Vagina (tissue), 2 donors: ENCODE measurements at regions not wholly inside any gene's neighbourhood (a gene's known extent, or its start where the extent isn't known, plus 50 kb on each side); places are given as distances from the start of the nearest gene placed in this dataset.

Experiments
- DNase-seq, 2 donors: peaks; one replicate each; pipeline ENCODE4 v3.0.0-alpha.2; 2017; ENCODE audit errors: extremely low spot score in 2 of 2
- H3K27ac ChIP-seq: fragments of 200-600 bp; sonication (generic); one replicate; pipeline ENCODE4 v1.5.1; 2019
- H3K27me3 ChIP-seq: fragments of 200-600 bp; sonication (generic); one replicate; pipeline ENCODE4 v1.5.1; 2019
- H3K36me3 ChIP-seq, 2 donors: fragments of 200-600 bp; sonication (generic); one replicate each; pipeline ENCODE4 v1.5.1; 2017 to 2019
- H3K4me1 ChIP-seq: fragments of 200-600 bp; sonication (generic); one replicate; pipeline ENCODE4 v1.5.1; 2019
- H3K4me3 ChIP-seq, 2 donors: fragments of 200-600 bp; sonication (generic); 1 replicate in 1 of 2; 2 replicates in 1 of 2; pipeline ENCODE4 v1.5.1; 2016 to 2019
- H3K9me3 ChIP-seq: fragments of 200-600 bp; sonication (generic); one replicate; pipeline ENCODE4 v1.5.1; 2019
- POLR2A ChIP-seq, 2 donors: fragments of 450-650 bp; IDR thresholded peaks; one replicate each; pipeline ENCODE4 v1.6.1; 2017; ENCODE audit warnings: antibody characterized with exemption in 2 of 2, mild to moderate bottlenecking in 2 of 2, moderate library complexity in 2 of 2
- POLR2AphosphoS5 ChIP-seq, 2 donors: sonication (generic); formaldehyde crosslinking; IDR thresholded peaks; one replicate each; pipeline ENCODE4 v1.9.0; 2017; ENCODE audit warnings: antibody characterized with exemption in 2 of 2, mild to moderate bottlenecking in 2 of 2, low read depth in 1 of 2; ENCODE audit not compliant: insufficient read depth in 1 of 2
- intact Hi-C: fragments of 100-400 bp; cut with DNase I; formaldehyde crosslinking; loops from one replicate; pipeline ENCODE4 v1.15.1; 2023
- TF ChIP-seq, protein P1 (sequence below), 3 experiments: fragments of 450-650 bp in 2 of 3; fragments of 200-600 bp in 1 of 3; sonication (generic) in 1 of 3; IDR thresholded peaks; one replicate each; pipeline ENCODE4 v1.5.1; 2017 to 2019; ENCODE audit warnings: antibody characterized with exemption in 3 of 3, mild to moderate bottlenecking in 2 of 3, moderate library complexity in 2 of 3

DNA sequence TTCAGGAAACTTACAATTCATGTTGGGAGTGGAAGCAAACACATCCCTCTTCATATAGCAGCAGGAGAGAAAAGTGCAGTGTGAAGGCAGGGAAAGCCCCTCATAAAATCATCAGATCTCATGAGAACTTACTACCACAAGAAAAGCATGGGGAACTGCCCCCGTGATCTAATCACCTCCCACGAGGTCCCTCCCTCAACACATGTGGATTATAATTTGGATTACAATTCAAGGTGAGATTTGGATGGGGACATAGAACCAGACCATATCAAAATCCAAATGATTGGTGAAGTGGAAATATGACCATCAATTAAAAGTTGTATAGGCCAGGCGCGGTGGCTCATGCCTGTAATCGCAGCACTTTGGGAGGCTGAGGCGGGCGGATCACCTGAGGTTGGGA is 1268.0 kb downstream of the JRKL start:
- Histone ChIP-seq H3K36me3 (no peaks in the 10 kb centered on the region), H3K27me3 (no peaks in the 10 kb centered on the region), H3K9me3 (no peaks in the 10 kb centered on the region), H3K27ac (no peak overlapping the region), H3K4me3 (no peak overlapping the region), H3K4me1 (no peaks in the 10 kb centered on the region)
- DNase-seq = no peak
- intact Hi-C loops = no loop called here
- TF ChIP-seq POLR2A (IDR thresholded peaks at IDR 0.05) (no peak), POLR2AphosphoS5 (IDR thresholded peaks at IDR 0.05; ENCODE audit: insufficient read depth in 1 of 2, low read depth in 1 of 2) (no peak)
- TF ChIP-seq, protein P1, sequence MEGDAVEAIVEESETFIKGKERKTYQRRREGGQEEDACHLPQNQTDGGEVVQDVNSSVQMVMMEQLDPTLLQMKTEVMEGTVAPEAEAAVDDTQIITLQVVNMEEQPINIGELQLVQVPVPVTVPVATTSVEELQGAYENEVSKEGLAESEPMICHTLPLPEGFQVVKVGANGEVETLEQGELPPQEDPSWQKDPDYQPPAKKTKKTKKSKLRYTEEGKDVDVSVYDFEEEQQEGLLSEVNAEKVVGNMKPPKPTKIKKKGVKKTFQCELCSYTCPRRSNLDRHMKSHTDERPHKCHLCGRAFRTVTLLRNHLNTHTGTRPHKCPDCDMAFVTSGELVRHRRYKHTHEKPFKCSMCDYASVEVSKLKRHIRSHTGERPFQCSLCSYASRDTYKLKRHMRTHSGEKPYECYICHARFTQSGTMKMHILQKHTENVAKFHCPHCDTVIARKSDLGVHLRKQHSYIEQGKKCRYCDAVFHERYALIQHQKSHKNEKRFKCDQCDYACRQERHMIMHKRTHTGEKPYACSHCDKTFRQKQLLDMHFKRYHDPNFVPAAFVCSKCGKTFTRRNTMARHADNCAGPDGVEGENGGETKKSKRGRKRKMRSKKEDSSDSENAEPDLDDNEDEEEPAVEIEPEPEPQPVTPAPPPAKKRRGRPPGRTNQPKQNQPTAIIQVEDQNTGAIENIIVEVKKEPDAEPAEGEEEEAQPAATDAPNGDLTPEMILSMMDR (IDR thresholded peaks at IDR 0.05) = no peak

DNA sequence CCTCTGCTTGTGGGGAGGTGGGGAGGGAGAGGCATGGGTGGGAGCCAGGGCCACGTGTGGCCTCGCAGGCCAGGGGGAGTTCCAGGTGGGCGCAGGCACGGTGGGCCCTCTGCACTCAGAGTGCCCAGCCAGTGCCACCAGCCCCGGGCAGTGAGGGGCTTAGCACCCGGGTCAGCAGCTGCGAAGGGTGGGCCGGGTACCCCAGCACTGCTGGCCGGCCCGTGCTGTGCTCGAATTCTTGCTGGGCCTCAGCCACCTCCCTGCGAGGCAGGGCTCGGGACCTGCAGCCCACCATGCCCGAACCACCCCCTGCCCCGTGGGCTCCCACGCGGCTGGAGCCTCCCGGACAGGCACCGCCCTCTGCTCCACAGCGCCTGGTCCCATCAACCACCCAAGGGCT is 1277.2 kb downstream of the JRKL start:
- Histone ChIP-seq H3K36me3 (no peaks in the 10 kb centered on the region), H3K4me1 (no peaks in the 10 kb centered on the region), H3K27me3 (no peaks in the 10 kb centered on the region), H3K27ac (no peak overlapping the region), H3K4me3 (no peak overlapping the region), H3K9me3 (no peaks in the 10 kb centered on the region)
- intact Hi-C loops = no loop called here
- no peak for DNase-seq
- TF ChIP-seq, protein P1 (IDR thresholded peaks at IDR 0.05) = no peak
- no peak for TF ChIP-seq POLR2A (IDR thresholded peaks at IDR 0.05)
- no peak for TF ChIP-seq POLR2AphosphoS5 (IDR thresholded peaks at IDR 0.05; ENCODE audit: insufficient read depth in 1 of 2, low read depth in 1 of 2)

DNA sequence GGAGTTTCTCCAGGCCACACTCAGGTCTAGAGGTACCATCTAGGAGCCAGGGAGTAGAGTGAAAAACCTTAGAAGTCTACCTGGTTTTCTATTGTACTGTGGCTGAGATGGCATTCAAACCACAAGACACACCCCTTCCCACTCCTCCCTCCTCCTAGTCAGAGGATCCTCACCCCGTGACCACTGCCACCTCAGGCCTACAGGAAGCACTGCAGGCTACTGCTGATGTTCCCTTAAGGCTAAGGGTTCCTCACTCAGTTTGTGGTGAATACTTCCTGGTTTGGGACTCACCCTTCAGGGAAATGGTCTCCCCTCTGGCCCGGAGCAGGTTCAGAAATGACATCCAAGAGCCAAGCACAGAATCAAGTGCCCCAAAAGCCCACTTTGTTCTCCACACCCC is 1293.9 kb downstream of the JRKL start:
- no peaks in the 10 kb centered on the region for H3K9me3 ChIP-seq
- no peak overlapping the region for H3K4me3 ChIP-seq
- intact Hi-C loops = no loop called here
- DNase-seq = no peak
- H3K36me3 ChIP-seq = no peaks in the 10 kb centered on the region
- no peak overlapping the region for H3K27ac ChIP-seq
- H3K4me1 ChIP-seq = no peaks in the 10 kb centered on the region
- TF ChIP-seq POLR2A (IDR thresholded peaks at IDR 0.05) (no peak), POLR2AphosphoS5 (IDR thresholded peaks at IDR 0.05; ENCODE audit: insufficient read depth in 1 of 2, low read depth in 1 of 2) (no peak)
- no peaks in the 10 kb centered on the region for H3K27me3 ChIP-seq

DNA sequence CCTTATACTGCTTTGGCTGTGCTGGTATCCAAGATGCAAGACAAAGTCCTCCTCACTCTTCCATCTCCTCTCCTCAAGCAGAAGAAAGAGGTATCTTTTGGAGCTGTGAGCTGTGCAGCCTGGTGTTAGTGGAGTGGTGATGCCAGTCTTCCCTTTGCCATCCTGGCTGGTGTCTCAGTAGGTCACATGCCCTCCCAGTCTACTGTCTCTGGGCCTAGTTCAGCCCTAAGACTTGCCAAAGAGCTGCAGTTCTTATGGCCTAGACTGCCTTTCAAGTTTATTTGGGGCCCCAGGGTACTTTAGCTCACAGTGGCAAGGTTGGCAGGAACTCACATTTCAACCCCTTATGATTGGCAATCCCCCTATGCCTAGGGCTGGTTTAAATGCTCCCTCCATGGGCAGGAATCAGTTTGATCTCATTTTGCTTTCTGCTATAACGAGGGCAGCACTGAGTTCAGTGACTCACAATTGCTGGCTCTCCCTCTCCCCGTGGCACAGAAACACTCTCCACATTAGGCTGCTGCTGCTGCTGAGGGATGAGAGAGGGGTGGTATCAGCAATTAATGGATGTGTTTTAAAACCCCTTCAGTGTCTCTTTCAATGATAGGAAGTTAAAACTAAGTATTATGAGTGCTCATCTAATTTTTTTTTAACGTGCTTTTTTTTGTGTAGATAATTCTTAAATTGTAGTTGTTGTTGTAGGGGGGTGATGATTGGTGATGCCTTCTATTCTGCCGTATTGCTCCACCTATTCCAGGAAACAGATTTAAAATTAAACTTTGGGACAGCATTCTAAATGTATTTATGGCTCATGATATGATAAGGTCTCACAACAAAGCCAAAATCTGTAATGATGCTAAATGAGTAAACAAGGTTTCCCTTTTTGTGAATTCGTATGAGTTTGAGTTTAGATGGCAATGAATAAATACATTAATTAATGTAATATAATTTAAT is 1295.0 kb downstream of the JRKL start:
- H3K27me3 ChIP-seq = no peaks in the 10 kb centered on the region
- no peak overlapping the region for H3K4me3 ChIP-seq
- H3K36me3 ChIP-seq = no peaks in the 10 kb centered on the region
- H3K27ac ChIP-seq = no peak overlapping the region
- no peaks in the 10 kb centered on the region for H3K9me3 ChIP-seq
- TF ChIP-seq, protein P1 (IDR thresholded peaks at IDR 0.05) = no peak
- TF ChIP-seq POLR2A (IDR thresholded peaks at IDR 0.05) (no peak), POLR2AphosphoS5 (IDR thresholded peaks at IDR 0.05; ENCODE audit: insufficient read depth in 1 of 2, low read depth in 1 of 2) (no peak)
- intact Hi-C loops = no loop called here
- H3K4me1 ChIP-seq = no peaks in the 10 kb centered on the region
- DNase-seq = no peak

DNA sequence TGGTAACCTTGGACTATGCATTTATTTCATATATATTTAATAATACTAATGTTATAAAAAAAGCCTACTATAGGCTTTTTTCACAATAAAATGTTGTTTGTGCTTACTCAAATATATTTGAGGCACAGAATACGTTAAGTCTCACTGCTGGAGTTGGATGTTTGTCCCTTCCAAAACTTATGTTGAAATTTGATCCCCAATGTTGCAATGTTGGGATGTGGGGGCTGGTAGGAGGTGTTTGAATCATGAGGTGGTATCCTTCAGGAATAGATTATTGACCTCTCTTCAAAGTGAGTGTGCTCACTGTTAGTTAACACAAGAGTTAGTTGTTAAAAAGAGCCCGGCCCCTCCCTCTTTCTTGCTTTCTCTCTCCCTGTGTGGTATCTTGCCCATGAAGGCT is 1295.9 kb downstream of the JRKL start:
- TF ChIP-seq, protein P1 (IDR thresholded peaks at IDR 0.05) = no peak
- TF ChIP-seq POLR2A (IDR thresholded peaks at IDR 0.05) (no peak), POLR2AphosphoS5 (IDR thresholded peaks at IDR 0.05; ENCODE audit: insufficient read depth in 1 of 2, low read depth in 1 of 2) (no peak)
- intact Hi-C loops = no loop called here
- H3K27me3 ChIP-seq = no peaks in the 10 kb centered on the region
- no peak overlapping the region for H3K4me3 ChIP-seq
- H3K36me3 ChIP-seq = no peaks in the 10 kb centered on the region
- no peak overlapping the region for H3K27ac ChIP-seq
- no peaks in the 10 kb centered on the region for H3K9me3 ChIP-seq
- no peaks in the 10 kb centered on the region for H3K4me1 ChIP-seq
- no peak for DNase-seq
